ENCODE measurements at regions not wholly inside any gene's neighbourhood (a gene's known extent, or its start where the extent isn't known, plus 50 kb on each side); places are given as distances from the start of the nearest gene placed in this dataset.
"Not testable (repeated sequence)": the region's sequence is repeated elsewhere in the genome, so short reads cannot be mapped to it uniquely, and the experiment has no call there.

- TF ChIP-seq, protein P1, sequence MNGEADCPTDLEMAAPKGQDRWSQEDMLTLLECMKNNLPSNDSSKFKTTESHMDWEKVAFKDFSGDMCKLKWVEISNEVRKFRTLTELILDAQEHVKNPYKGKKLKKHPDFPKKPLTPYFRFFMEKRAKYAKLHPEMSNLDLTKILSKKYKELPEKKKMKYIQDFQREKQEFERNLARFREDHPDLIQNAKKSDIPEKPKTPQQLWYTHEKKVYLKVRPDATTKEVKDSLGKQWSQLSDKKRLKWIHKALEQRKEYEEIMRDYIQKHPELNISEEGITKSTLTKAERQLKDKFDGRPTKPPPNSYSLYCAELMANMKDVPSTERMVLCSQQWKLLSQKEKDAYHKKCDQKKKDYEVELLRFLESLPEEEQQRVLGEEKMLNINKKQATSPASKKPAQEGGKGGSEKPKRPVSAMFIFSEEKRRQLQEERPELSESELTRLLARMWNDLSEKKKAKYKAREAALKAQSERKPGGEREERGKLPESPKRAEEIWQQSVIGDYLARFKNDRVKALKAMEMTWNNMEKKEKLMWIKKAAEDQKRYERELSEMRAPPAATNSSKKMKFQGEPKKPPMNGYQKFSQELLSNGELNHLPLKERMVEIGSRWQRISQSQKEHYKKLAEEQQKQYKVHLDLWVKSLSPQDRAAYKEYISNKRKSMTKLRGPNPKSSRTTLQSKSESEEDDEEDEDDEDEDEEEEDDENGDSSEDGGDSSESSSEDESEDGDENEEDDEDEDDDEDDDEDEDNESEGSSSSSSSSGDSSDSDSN (IDR thresholded peaks at IDR 0.05; ENCODE audit: borderline replicate concordance in 1 of 2, low read depth in 2 of 2, low read length in 2 of 2), result no peak
These were observed 440.1 kb upstream of the STEAP1 start (continued) for GRCh38 chr7:89714131-89714530.

DNA sequence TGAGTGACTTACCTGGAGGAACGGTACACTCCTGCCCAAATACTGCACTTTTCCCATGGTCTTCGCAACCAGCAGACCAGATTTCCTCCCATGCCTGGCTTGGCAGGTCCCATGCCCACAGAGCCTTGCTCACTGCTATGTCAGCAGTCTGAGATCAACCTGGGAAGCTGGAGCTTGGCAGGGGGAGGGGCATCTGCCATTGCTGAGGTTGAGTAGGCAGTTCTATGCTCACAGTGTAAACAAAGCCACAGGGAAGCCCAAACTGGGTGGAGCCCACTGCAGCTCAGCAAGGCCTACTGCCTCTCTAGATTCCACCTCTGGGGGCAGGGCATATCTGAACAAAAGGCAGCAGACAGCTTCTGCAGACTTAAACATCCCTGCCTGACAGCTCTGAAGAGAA, 435.3 kb upstream of the STEAP1 start:
- H3K9ac ChIP-seq (ENCODE audit: insufficient read depth in 1 of 2, low read depth in 2 of 2, low read length in 2 of 2); ATAC-seq; BruUV-seq (replicated peaks); H3K4me1 ChIP-seq (replicated peaks in 1 of 2; ENCODE audit: control insufficient read depth in 2 of 2, insufficient read depth in 2 of 2, low read length in 2 of 2); H3K4me3 ChIP-seq; H3K4me2 ChIP-seq (ENCODE audit: insufficient read depth, low read length); H3K27ac ChIP-seq (ENCODE audit: extremely low read depth, low read depth, low read length); H3K36me3 ChIP-seq (ENCODE audit: control insufficient read depth, insufficient read depth, low read length); POLR2A ChIA-PET; DNase-seq (ENCODE audit: extremely low read depth in 1 of 4, low spot score in 3 of 4); H3K9me1 ChIP-seq (ENCODE audit: control insufficient read depth, insufficient read depth, low read length); FAIRE-seq; H3K9me3 ChIP-seq (replicated peaks; ENCODE audit: control insufficient read depth, insufficient read depth, low read depth, low read length); in situ Hi-C loops (cut with MboI); intact Hi-C loops (cut with micrococcal nuclease); H2AFZ ChIP-seq (ENCODE audit: low read depth, low read length); CTCF ChIA-PET (ENCODE audit: low intra/inter-chr PET ratio); H3K79me2 ChIP-seq (ENCODE audit: control insufficient read depth, insufficient read depth, low read length); H3K27me3 ChIP-seq (ENCODE audit: control insufficient read depth in 2 of 2, insufficient read depth in 2 of 2, low read length in 2 of 2); H4K20me1 ChIP-seq (replicated peaks; ENCODE audit: control insufficient read depth, insufficient read depth, low read length): not testable (repeated sequence)
- WGBS (ENCODE audit: insufficient coverage, low coverage, missing lambda C conversion rate), result 0% methylated on average over 2 of the region's 2 CpGs

- Histone ChIP-seq H3K4me3 (no peak overlapping the region), H3K9ac (ENCODE audit: insufficient read depth in 1 of 2, low read depth in 2 of 2, low read length in 2 of 2) (no peak overlapping the region), H3K4me1 (replicated peaks in 1 of 2; ENCODE audit: control insufficient read depth in 2 of 2, insufficient read depth in 2 of 2, low read length in 2 of 2) (no peaks in the 10 kb centered on the region), H3K79me2 (ENCODE audit: control insufficient read depth, insufficient read depth, low read length) (no peaks in the 10 kb centered on the region), H3K9me1 (ENCODE audit: control insufficient read depth, insufficient read depth, low read length) (no peaks in the 10 kb centered on the region), H2AFZ (ENCODE audit: low read depth, low read length) (no peak overlapping the region), H3K36me3 (ENCODE audit: control insufficient read depth, insufficient read depth, low read length) (no peaks in the 10 kb centered on the region), H3K4me2 (ENCODE audit: insufficient read depth, low read length) (no peak overlapping the region), H3K27ac (ENCODE audit: extremely low read depth, low read depth, low read length) (no peak overlapping the region), H3K27me3 (ENCODE audit: control insufficient read depth in 2 of 2, insufficient read depth in 2 of 2, low read length in 2 of 2) (no peaks in the 10 kb centered on the region), H3K9me3 (replicated peaks; ENCODE audit: control insufficient read depth, insufficient read depth, low read depth, low read length) (peaks cover under 1% of the 10 kb centered on the region; the same call in 1 of the 2 replicates), H4K20me1 (replicated peaks; ENCODE audit: control insufficient read depth, insufficient read depth, low read length) (no peaks in the 10 kb centered on the region)
- intact Hi-C loops (cut with micrococcal nuclease), result no loop called here
- no peak for FAIRE-seq
- BruUV-seq (replicated peaks), result no TSS peak
- DNase-seq (ENCODE audit: extremely low read depth in 1 of 4, low spot score in 3 of 4), result no peak
- ATAC-seq, result no peak
- ChIA-PET POLR2A (no interaction called here), CTCF (ENCODE audit: low intra/inter-chr PET ratio) (no interaction called here)
- in situ Hi-C loops (cut with MboI), result no loop called here
- WGBS (ENCODE audit: insufficient coverage, low coverage, missing lambda C conversion rate), result 2% methylated on average over 5 of the region's 5 CpGs
- no peak for TF ChIP-seq ZC3H4 (CRISPR knock-in tag; IDR thresholded peaks at IDR 0.05; ENCODE audit: borderline replicate concordance)
- no peak for TF ChIP-seq NONO (IDR thresholded peaks at IDR 0.05; ENCODE audit: low read depth in 2 of 2, low read length in 1 of 2)
- TF ChIP-seq, protein P2, sequence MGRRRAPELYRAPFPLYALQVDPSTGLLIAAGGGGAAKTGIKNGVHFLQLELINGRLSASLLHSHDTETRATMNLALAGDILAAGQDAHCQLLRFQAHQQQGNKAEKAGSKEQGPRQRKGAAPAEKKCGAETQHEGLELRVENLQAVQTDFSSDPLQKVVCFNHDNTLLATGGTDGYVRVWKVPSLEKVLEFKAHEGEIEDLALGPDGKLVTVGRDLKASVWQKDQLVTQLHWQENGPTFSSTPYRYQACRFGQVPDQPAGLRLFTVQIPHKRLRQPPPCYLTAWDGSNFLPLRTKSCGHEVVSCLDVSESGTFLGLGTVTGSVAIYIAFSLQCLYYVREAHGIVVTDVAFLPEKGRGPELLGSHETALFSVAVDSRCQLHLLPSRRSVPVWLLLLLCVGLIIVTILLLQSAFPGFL (CRISPR knock-in tag; IDR thresholded peaks at IDR 0.05), result no peak
- no peak for TF ChIP-seq GABPB2 (CRISPR knock-in tag; conservative IDR thresholded peaks at IDR 0.05)
- TF ChIP-seq MCM3 (IDR thresholded peaks at IDR 0.05), result no peak
- no peak for TF ChIP-seq MEF2A (IDR thresholded peaks at IDR 0.05; ENCODE audit: control insufficient read depth, low read depth, low read length)
- no peak for TF ChIP-seq ZNF740 (CRISPR knock-in tag; IDR thresholded peaks at IDR 0.05)
- TF ChIP-seq ZNF740 (tag; IDR thresholded peaks at IDR 0.05), result no peak
- no peak for TF ChIP-seq GATAD2B (IDR thresholded peaks at IDR 0.05; ENCODE audit: borderline replicate concordance)
- TF ChIP-seq TAF15 (IDR thresholded peaks at IDR 0.05; ENCODE audit: low read depth, low read length), result no peak
These were observed 425.8 kb upstream of the STEAP1 start for GRCh38 chr7:89728481-89728880.

Data from K562 (cell line).